ENCODE measurements at regions not wholly inside any gene's neighbourhood (a gene's known extent, or its start where the extent isn't known, plus 50 kb on each side); places are given as distances from the start of the nearest gene placed in this dataset.

- TF ChIP-seq, protein P1, sequence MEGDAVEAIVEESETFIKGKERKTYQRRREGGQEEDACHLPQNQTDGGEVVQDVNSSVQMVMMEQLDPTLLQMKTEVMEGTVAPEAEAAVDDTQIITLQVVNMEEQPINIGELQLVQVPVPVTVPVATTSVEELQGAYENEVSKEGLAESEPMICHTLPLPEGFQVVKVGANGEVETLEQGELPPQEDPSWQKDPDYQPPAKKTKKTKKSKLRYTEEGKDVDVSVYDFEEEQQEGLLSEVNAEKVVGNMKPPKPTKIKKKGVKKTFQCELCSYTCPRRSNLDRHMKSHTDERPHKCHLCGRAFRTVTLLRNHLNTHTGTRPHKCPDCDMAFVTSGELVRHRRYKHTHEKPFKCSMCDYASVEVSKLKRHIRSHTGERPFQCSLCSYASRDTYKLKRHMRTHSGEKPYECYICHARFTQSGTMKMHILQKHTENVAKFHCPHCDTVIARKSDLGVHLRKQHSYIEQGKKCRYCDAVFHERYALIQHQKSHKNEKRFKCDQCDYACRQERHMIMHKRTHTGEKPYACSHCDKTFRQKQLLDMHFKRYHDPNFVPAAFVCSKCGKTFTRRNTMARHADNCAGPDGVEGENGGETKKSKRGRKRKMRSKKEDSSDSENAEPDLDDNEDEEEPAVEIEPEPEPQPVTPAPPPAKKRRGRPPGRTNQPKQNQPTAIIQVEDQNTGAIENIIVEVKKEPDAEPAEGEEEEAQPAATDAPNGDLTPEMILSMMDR (IDR thresholded peaks at IDR 0.05), result no peak
- TF ChIP-seq POLR2A (IDR thresholded peaks at IDR 0.05), result no peak
These were observed 506.5 kb upstream of the MGMT start for GRCh38 chr10:128960517-128960916.
